Trophoblast cell (in vitro differentiated cells and primary cell): ENCODE measurements at regions not wholly inside any gene's neighbourhood (a gene's known extent, or its start where the extent isn't known, plus 50 kb on each side); places are given as distances from the start of the nearest gene placed in this dataset.
"Not testable (repeated sequence)": the region's sequence is repeated elsewhere in the genome, so short reads cannot be mapped to it uniquely, and the experiment has no call there.

Experiments
- DNase-seq, 2 donors: peaks; one replicate each; pipeline ENCODE4 v3.0.0-alpha.2; 2016
- H2AFZ ChIP-seq: 2 replicates; pipeline ENCODE4 v1.6.1; 2013; ENCODE audit warnings: low read length, moderate library complexity, mild to moderate bottlenecking; ENCODE audit not compliant: insufficient read depth, poor library complexity
- H2AK5ac ChIP-seq: 2 replicates; pipeline ENCODE4 v1.6.1; 2013; ENCODE audit warnings: mild to moderate bottlenecking, low read length
- H2BK120ac ChIP-seq: 2 replicates; pipeline ENCODE4 v1.6.1; 2013; ENCODE audit warnings: low read length, mild to moderate bottlenecking, moderate library complexity; ENCODE audit not compliant: insufficient read depth, poor library complexity
- H2BK12ac ChIP-seq: 2 replicates; pipeline ENCODE4 v1.6.1; 2013; ENCODE audit warnings: mild to moderate bottlenecking, low read length, moderate library complexity
- H2BK5ac ChIP-seq: 2 replicates; pipeline ENCODE4 v1.6.1; 2013; ENCODE audit warnings: low read length, low read depth, moderate library complexity, mild to moderate bottlenecking; ENCODE audit not compliant: poor library complexity
- H3K14ac ChIP-seq: 2 replicates; pipeline ENCODE4 v1.6.1; 2013; ENCODE audit warnings: mild to moderate bottlenecking, low read length
- H3K18ac ChIP-seq: 2 replicates; pipeline ENCODE4 v1.6.1; 2013; ENCODE audit warnings: mild to moderate bottlenecking, low read length
- H3K23ac ChIP-seq: 2 replicates; pipeline ENCODE4 v1.6.1; 2013; ENCODE audit warnings: low read length
- H3K27ac ChIP-seq: 2 replicates; pipeline ENCODE4 v1.5.1; 2013; ENCODE audit warnings: low read depth, mild to moderate bottlenecking, inconsistent platforms, low read length, moderate library complexity
- H3K27me3 ChIP-seq: 2 replicates; pipeline ENCODE4 v1.6.1; 2013; ENCODE audit warnings: inconsistent platforms, mild to moderate bottlenecking, low read length, moderate library complexity; ENCODE audit not compliant: insufficient read depth
- H3K36me3 ChIP-seq, 2 experiments: 1 replicate in 1 of 2; 2 replicates in 1 of 2; pipeline ENCODE4 v1.6.1; 2013; ENCODE audit warnings: low read length in 2 of 2, mild to moderate bottlenecking in 2 of 2, moderate library complexity in 1 of 2; ENCODE audit not compliant: insufficient read depth in 2 of 2, control insufficient read depth in 1 of 2
- H3K4ac ChIP-seq: 2 replicates; pipeline ENCODE4 v1.6.1; 2013; ENCODE audit warnings: low read depth, mild to moderate bottlenecking, low read length, moderate library complexity
- H3K4me1 ChIP-seq, 2 experiments: 1 replicate in 1 of 2; 2 replicates in 1 of 2; pipeline ENCODE4 v1.6.1; 2013; ENCODE audit warnings: low read length in 2 of 2, mild to moderate bottlenecking in 2 of 2, moderate library complexity in 1 of 2; ENCODE audit not compliant: insufficient read depth in 2 of 2, control insufficient read depth in 1 of 2
- H3K4me2 ChIP-seq: 2 replicates; pipeline ENCODE4 v1.6.1; 2013; ENCODE audit warnings: inconsistent platforms, mild to moderate bottlenecking, low read length, moderate library complexity
- H3K4me3 ChIP-seq: 2 replicates; pipeline ENCODE4 v1.5.1; 2013; ENCODE audit warnings: mild to moderate bottlenecking, low read depth, low read length, inconsistent platforms
- H3K79me1 ChIP-seq: one replicate; pipeline ENCODE4 v1.6.1; 2013; ENCODE audit warnings: low read length
- H3K79me2 ChIP-seq: 2 replicates; pipeline ENCODE4 v1.6.1; 2013; ENCODE audit warnings: low read length, mild to moderate bottlenecking; ENCODE audit not compliant: control insufficient read depth, insufficient read depth, poor library complexity
- H3K9ac ChIP-seq: 2 replicates; pipeline ENCODE4 v1.6.1; 2013; ENCODE audit warnings: mild to moderate bottlenecking, low read length
- H3K9me3 ChIP-seq: 2 replicates; pipeline ENCODE4 v1.6.1; 2013; ENCODE audit warnings: low read depth, mild to moderate bottlenecking, control low read depth, inconsistent platforms, low read length; ENCODE audit not compliant: insufficient read depth
- H4K12ac ChIP-seq: 2 replicates; pipeline ENCODE4 v1.6.1; 2013; ENCODE audit warnings: low read depth, mild to moderate bottlenecking, low read length, moderate library complexity
- H4K8ac ChIP-seq: 2 replicates; pipeline ENCODE4 v1.6.1; 2013; ENCODE audit warnings: low read depth, mild to moderate bottlenecking, low read length, moderate library complexity
- H4K91ac ChIP-seq: one replicate; pipeline ENCODE4 v1.6.1; 2013; ENCODE audit warnings: low read depth, mild to moderate bottlenecking, low read length, moderate library complexity
- WGBS: extraction: QIAGEN DNeasy Blood & Tissue Kit; methylation state at CpG from one replicate; pipeline ENCODE4 v1.1.7; 2013; ENCODE audit warnings: missing lambda C conversion rate; ENCODE audit not compliant: insufficient read length, insufficient coverage; ENCODE audit errors: extremely low coverage; 5-methylcytosine and 5-hydroxymethylcytosine counted together

- no peak overlapping the region for H3K18ac ChIP-seq
- H3K4ac ChIP-seq, result no peak overlapping the region
- H4K12ac ChIP-seq, result no peak overlapping the region
- H4K91ac ChIP-seq, result no peak overlapping the region
- no peak overlapping the region for H2BK5ac ChIP-seq
- no peaks in the 10 kb centered on the region for H3K27me3 ChIP-seq
- no peaks in the 10 kb centered on the region for H3K36me3 ChIP-seq
- WGBS, result no CpG with 5 or more reads among the region's 3 CpGs
- no peak overlapping the region for H4K8ac ChIP-seq
- no peaks in the 10 kb centered on the region for H3K79me2 ChIP-seq
- H3K27ac ChIP-seq, result no peak overlapping the region
- H3K9ac ChIP-seq, result no peak overlapping the region
- H3K9me3 ChIP-seq, result no peaks in the 10 kb centered on the region
- H3K4me3 ChIP-seq, result no peak overlapping the region
- no peak overlapping the region for H2AK5ac ChIP-seq
- no peaks in the 10 kb centered on the region for H3K79me1 ChIP-seq
- no peak overlapping the region for H2BK12ac ChIP-seq
- H3K14ac ChIP-seq, result no peak overlapping the region
- no peak for DNase-seq
- H3K23ac ChIP-seq, result no peak overlapping the region
- H3K4me2 ChIP-seq, result no peak overlapping the region
- no peak overlapping the region for H2AFZ ChIP-seq
- no peak overlapping the region for H2BK120ac ChIP-seq
- H3K4me1 ChIP-seq, result no peaks in the 10 kb centered on the region
These were observed 462.4 kb downstream of the RAB38 start for GRCh38 chr11:87712802-87713202.

- no peak overlapping the region for H2BK120ac ChIP-seq
- H3K4me2 ChIP-seq, result no peak overlapping the region
- H3K23ac ChIP-seq, result no peak overlapping the region
- no peak overlapping the region for H2AFZ ChIP-seq
- no peak for DNase-seq
- no peak overlapping the region for H2BK12ac ChIP-seq
- no peaks in the 10 kb centered on the region for H3K4me1 ChIP-seq
- H2BK5ac ChIP-seq, result no peak overlapping the region
- no peak overlapping the region for H4K12ac ChIP-seq
- H3K18ac ChIP-seq, result no peak overlapping the region
- WGBS, result no CpG with 5 or more reads among the region's 3 CpGs
- H3K14ac ChIP-seq, result no peak overlapping the region
- H3K4ac ChIP-seq, result no peak overlapping the region
- H3K27ac ChIP-seq, result no peak overlapping the region
- H3K9ac ChIP-seq, result no peak overlapping the region
- no peak overlapping the region for H3K4me3 ChIP-seq
- H3K79me2 ChIP-seq, result no peaks in the 10 kb centered on the region
- H3K27me3 ChIP-seq, result no peaks in the 10 kb centered on the region
- H3K36me3 ChIP-seq, result no peaks in the 10 kb centered on the region
- H4K8ac ChIP-seq, result no peak overlapping the region
- H4K91ac ChIP-seq, result no peak overlapping the region
- no peaks in the 10 kb centered on the region for H3K9me3 ChIP-seq
- no peaks in the 10 kb centered on the region for H3K79me1 ChIP-seq
- H2AK5ac ChIP-seq, result no peak overlapping the region
These were observed 462.9 kb downstream of the RAB38 start for GRCh38 chr11:87712391-87712790.

- H3K4ac ChIP-seq, H3K14ac ChIP-seq, H3K18ac ChIP-seq, H2BK12ac ChIP-seq, H3K4me2 ChIP-seq, H3K79me1 ChIP-seq, H2BK5ac ChIP-seq, H3K4me3 ChIP-seq, H3K4me1 ChIP-seq, H3K27ac ChIP-seq, H4K8ac ChIP-seq, H2AK5ac ChIP-seq, H2BK120ac ChIP-seq, H4K91ac ChIP-seq, H3K9ac ChIP-seq, H3K23ac ChIP-seq, H3K79me2 ChIP-seq, H3K36me3 ChIP-seq, DNase-seq, H3K9me3 ChIP-seq, H4K12ac ChIP-seq, H3K27me3 ChIP-seq, H2AFZ ChIP-seq: not testable (repeated sequence)
- no CpG with 5 or more reads among the region's 12 CpGs for WGBS
These were observed 471.7 kb downstream of the RAB38 start for GRCh38 chr11:87703589-87703988.

- H3K79me1 ChIP-seq, result no peaks in the 10 kb centered on the region
- no peaks in the 10 kb centered on the region for H3K4me1 ChIP-seq
- H3K9me3 ChIP-seq, result no peaks in the 10 kb centered on the region
- no peaks in the 10 kb centered on the region for H3K36me3 ChIP-seq
- no peak overlapping the region for H3K18ac ChIP-seq
- H2BK120ac ChIP-seq, result no peak overlapping the region
- no peak overlapping the region for H2BK5ac ChIP-seq
- H3K14ac ChIP-seq, result no peak overlapping the region
- no peak overlapping the region for H2AFZ ChIP-seq
- H2BK12ac ChIP-seq, result no peak overlapping the region
- H3K27ac ChIP-seq, result no peak overlapping the region
- H4K91ac ChIP-seq, result no peak overlapping the region
- H3K4me3 ChIP-seq, result no peak overlapping the region
- H3K23ac ChIP-seq, result no peak overlapping the region
- H3K79me2 ChIP-seq, result no peaks in the 10 kb centered on the region
- H3K9ac ChIP-seq, result no peak overlapping the region
- no peak overlapping the region for H4K12ac ChIP-seq
- H2AK5ac ChIP-seq, result no peak overlapping the region
- no peak overlapping the region for H3K4ac ChIP-seq
- DNase-seq, result no peak
- no peak overlapping the region for H3K4me2 ChIP-seq
- H3K27me3 ChIP-seq, result no peaks in the 10 kb centered on the region
- WGBS, result no CpG with 5 or more reads among the region's 1 CpG
- H4K8ac ChIP-seq, result no peak overlapping the region
These were observed 499.2 kb downstream of the RAB38 start for GRCh38 chr11:87675993-87676392.
